WTC11 (cell line): ENCODE measurements at regions not wholly inside any gene's neighbourhood (a gene's known extent, or its start where the extent isn't known, plus 50 kb on each side); places are given as distances from the start of the nearest gene placed in this dataset.

Experiments
- ATAC-seq: fragments of 200-7000 bp; cut with Tn5 transposase; 2 replicates; pipeline ENCODE4 v1.10.0; 2021; ENCODE audit warnings: mild to moderate bottlenecking, moderate library complexity
- CTCF ChIA-PET: fragments of 300-600 bp; sonication (Branson Sonifier 250); formaldehyde crosslinking; loops from one replicate; lab custom pipeline; 2021; ENCODE audit warnings: antibody characterized with exemption; lab: Charles Lee
- POLR2A ChIA-PET: fragments of 350-600 bp; sonication (Branson Sonifier 250); formaldehyde crosslinking; loops from one replicate; lab custom pipeline; 2021; ENCODE audit warnings: antibody characterized with exemption; lab: Charles Lee
- DNase-seq: peaks from one replicate; pipeline ENCODE4 v3.0.0; 2021; ENCODE audit warnings: low spot score
- H3K27ac Mint-ChIP-seq: 2 replicates; pipeline ENCODE4 v1.8.0; 2021; ENCODE audit warnings: mixed read lengths
- H3K27me3 Mint-ChIP-seq: 2 replicates; pipeline ENCODE4 v1.8.0; 2021; ENCODE audit warnings: low read depth, mild to moderate bottlenecking, moderate library complexity, mixed read lengths
- H3K36me3 Mint-ChIP-seq: 2 replicates; pipeline ENCODE4 v1.8.0; 2021; ENCODE audit warnings: mixed read lengths
- H3K4me1 Mint-ChIP-seq: 2 replicates; pipeline ENCODE4 v1.8.0; 2022; ENCODE audit warnings: mixed read lengths
- H3K4me3 Mint-ChIP-seq: 2 replicates; pipeline ENCODE4 v1.8.0; 2021; ENCODE audit warnings: mild to moderate bottlenecking, moderate library complexity, mixed read lengths
- H3K9me3 Mint-ChIP-seq: 2 replicates; pipeline ENCODE4 v1.8.0; 2021; ENCODE audit warnings: mixed read lengths
- FOXP1 ChIP-seq: sonication (generic); formaldehyde crosslinking; IDR thresholded peaks from 2 replicates; pipeline ENCODE4 v1.8.0; 2022; ENCODE audit warnings: missing genetic modification reagents, mild to moderate bottlenecking, moderate library complexity, borderline replicate concordance
- HMGA2 ChIP-seq: fragments of 250-450 bp; sonication (Bioruptor Pico); IDR thresholded peaks from 2 replicates; pipeline ENCODE4 v1.4.0; 2021; ENCODE audit warnings: mild to moderate bottlenecking, moderate library complexity
- KAT7 ChIP-seq: sonication (generic); formaldehyde crosslinking; IDR thresholded peaks from 2 replicates; pipeline ENCODE4 v1.8.1; 2023; ENCODE audit warnings: missing genetic modification reagents, mild to moderate bottlenecking, borderline replicate concordance
- MXD4 ChIP-seq: fragments of 250-450 bp; sonication (Bioruptor Pico); IDR thresholded peaks from 2 replicates; pipeline ENCODE4 v1.8.0; 2021; ENCODE audit warnings: mild to moderate bottlenecking, moderate library complexity, borderline replicate concordance
- OVOL2 ChIP-seq: fragments of 250-450 bp; sonication (Bioruptor Pico); IDR thresholded peaks from 2 replicates; pipeline ENCODE4 v1.9.0; 2021; ENCODE audit warnings: mild to moderate bottlenecking, borderline replicate concordance
- SP1 ChIP-seq: sonication (generic); formaldehyde crosslinking; conservative IDR thresholded peaks from 2 replicates; pipeline ENCODE4 v1.8.1; 2022; ENCODE audit warnings: missing genetic modification reagents
- ZNF423 ChIP-seq: fragments of 250-450 bp; sonication (Bioruptor Pico); IDR thresholded peaks from 2 replicates; pipeline ENCODE4 v2.1.2; 2022; ENCODE audit warnings: mild to moderate bottlenecking, moderate library complexity
- TF ChIP-seq, protein P1 (sequence below): fragments of 200-600 bp; IDR thresholded peaks from 2 replicates; pipeline ENCODE4 v1.8.0; 2022; ENCODE audit warnings: antibody characterized with exemption
- TF ChIP-seq, protein P2 (sequence below): sonication (generic); formaldehyde crosslinking; IDR thresholded peaks from 2 replicates; pipeline ENCODE4 v1.8.1; 2023; ENCODE audit warnings: mild to moderate bottlenecking, moderate library complexity, missing genetic modification reagents
- TF ChIP-seq, protein P3 (sequence below): sonication (generic); formaldehyde crosslinking; IDR thresholded peaks from 2 replicates; pipeline ENCODE4 v1.8.1; 2023; ENCODE audit warnings: mild to moderate bottlenecking, missing genetic modification reagents
- TF ChIP-seq, protein P4 (sequence below): sonication (generic); formaldehyde crosslinking; IDR thresholded peaks from 2 replicates; pipeline ENCODE4 v1.8.1; 2022; ENCODE audit warnings: mild to moderate bottlenecking, moderate library complexity, missing genetic modification reagents
- TF ChIP-seq, protein P5 (sequence below): sonication (generic); formaldehyde crosslinking; IDR thresholded peaks from 2 replicates; pipeline ENCODE4 v1.8.0; 2022; ENCODE audit warnings: mild to moderate bottlenecking, missing genetic modification reagents
- TF ChIP-seq, protein P6 (sequence below): sonication (generic); formaldehyde crosslinking; IDR thresholded peaks from 2 replicates; pipeline ENCODE4 v1.8.1; 2023; ENCODE audit warnings: mild to moderate bottlenecking, missing genetic modification reagents, borderline replicate concordance
- TF ChIP-seq, protein P7 (sequence below): sonication (generic); formaldehyde crosslinking; IDR thresholded peaks from 2 replicates; pipeline ENCODE4 v1.8.0; 2023; ENCODE audit warnings: missing genetic modification reagents

DNA sequence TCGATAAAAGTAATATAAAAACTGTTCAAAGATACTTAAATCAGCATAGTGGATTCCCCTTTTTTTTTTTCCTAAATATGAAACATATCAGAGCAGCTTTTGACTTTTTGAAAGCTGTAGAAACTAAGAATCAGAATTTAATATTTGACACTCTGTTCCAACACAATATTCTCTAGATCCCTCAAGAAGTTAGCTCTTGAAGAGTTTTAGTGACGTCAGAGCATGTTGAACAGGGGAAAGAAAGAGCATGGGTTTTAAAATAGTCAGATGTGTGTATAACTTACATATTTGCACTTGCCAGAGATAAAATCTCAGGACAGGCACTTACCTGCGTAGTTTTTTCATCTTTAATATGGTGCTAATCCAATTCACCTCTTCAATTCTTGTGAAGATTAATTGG lies 75.2 kb upstream of the FBXL7 start (continued):
- TF ChIP-seq, protein P1, sequence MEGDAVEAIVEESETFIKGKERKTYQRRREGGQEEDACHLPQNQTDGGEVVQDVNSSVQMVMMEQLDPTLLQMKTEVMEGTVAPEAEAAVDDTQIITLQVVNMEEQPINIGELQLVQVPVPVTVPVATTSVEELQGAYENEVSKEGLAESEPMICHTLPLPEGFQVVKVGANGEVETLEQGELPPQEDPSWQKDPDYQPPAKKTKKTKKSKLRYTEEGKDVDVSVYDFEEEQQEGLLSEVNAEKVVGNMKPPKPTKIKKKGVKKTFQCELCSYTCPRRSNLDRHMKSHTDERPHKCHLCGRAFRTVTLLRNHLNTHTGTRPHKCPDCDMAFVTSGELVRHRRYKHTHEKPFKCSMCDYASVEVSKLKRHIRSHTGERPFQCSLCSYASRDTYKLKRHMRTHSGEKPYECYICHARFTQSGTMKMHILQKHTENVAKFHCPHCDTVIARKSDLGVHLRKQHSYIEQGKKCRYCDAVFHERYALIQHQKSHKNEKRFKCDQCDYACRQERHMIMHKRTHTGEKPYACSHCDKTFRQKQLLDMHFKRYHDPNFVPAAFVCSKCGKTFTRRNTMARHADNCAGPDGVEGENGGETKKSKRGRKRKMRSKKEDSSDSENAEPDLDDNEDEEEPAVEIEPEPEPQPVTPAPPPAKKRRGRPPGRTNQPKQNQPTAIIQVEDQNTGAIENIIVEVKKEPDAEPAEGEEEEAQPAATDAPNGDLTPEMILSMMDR: no peak
- no peak for TF ChIP-seq MXD4 (CRISPR knock-in tag)

DNA sequence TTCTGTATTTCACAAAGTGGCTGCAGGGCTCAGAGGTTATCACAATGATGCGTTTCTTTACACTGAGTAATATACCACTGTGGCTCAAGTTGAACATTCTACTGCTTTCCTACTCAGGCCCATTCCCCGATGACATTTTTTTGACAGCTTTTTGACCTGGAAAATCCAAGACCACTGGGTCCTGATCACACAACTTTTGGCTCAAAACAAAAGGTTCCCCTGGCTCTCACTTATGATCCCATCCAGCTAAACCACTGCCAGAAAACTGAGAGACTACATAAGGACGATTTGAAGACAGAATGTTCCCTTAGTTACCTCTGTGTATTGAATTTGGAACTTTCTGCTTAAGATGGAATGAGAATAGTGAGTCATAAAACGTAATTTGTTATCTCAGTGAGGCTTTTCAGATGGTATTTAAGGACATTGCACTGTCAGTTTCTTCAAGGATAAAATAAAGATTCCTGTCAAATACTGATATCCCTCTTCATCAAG lies 78.0 kb upstream of the FBXL7 start:
- no peak for ATAC-seq
- no peaks in the 10 kb centered on the region for H3K9me3 Mint-ChIP-seq
- no peak for TF ChIP-seq OVOL2 (CRISPR knock-in tag)
- TF ChIP-seq, protein P2, sequence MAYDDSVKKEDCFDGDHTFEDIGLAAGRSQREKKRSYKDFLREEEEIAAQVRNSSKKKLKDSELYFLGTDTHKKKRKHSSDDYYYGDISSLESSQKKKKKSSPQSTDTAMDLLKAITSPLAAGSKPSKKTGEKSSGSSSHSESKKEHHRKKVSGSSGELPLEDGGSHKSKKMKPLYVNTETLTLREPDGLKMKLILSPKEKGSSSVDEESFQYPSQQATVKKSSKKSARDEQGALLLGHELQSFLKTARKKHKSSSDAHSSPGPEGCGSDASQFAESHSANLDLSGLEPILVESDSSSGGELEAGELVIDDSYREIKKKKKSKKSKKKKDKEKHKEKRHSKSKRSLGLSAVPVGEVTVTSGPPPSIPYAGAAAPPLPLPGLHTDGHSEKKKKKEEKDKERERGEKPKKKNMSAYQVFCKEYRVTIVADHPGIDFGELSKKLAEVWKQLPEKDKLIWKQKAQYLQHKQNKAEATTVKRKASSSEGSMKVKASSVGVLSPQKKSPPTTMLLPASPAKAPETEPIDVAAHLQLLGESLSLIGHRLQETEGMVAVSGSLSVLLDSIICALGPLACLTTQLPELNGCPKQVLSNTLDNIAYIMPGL (CRISPR knock-in tag): no peak
- TF ChIP-seq, protein P3, sequence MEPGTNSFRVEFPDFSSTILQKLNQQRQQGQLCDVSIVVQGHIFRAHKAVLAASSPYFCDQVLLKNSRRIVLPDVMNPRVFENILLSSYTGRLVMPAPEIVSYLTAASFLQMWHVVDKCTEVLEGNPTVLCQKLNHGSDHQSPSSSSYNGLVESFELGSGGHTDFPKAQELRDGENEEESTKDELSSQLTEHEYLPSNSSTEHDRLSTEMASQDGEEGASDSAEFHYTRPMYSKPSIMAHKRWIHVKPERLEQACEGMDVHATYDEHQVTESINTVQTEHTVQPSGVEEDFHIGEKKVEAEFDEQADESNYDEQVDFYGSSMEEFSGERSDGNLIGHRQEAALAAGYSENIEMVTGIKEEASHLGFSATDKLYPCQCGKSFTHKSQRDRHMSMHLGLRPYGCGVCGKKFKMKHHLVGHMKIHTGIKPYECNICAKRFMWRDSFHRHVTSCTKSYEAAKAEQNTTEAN (CRISPR knock-in tag): no peak
- TF ChIP-seq ZNF423 (CRISPR knock-in tag): no peak
- TF ChIP-seq, protein P4, sequence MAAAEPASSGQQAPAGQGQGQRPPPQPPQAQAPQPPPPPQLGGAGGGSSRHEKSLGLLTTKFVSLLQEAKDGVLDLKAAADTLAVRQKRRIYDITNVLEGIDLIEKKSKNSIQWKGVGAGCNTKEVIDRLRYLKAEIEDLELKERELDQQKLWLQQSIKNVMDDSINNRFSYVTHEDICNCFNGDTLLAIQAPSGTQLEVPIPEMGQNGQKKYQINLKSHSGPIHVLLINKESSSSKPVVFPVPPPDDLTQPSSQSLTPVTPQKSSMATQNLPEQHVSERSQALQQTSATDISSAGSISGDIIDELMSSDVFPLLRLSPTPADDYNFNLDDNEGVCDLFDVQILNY (CRISPR knock-in tag): no peak
- TF ChIP-seq SP1: no peak
- no peak for TF ChIP-seq HMGA2 (CRISPR knock-in tag)
- TF ChIP-seq KAT7: no peak
- no peak for TF ChIP-seq FOXP1 (CRISPR knock-in tag)
- TF ChIP-seq, protein P5, sequence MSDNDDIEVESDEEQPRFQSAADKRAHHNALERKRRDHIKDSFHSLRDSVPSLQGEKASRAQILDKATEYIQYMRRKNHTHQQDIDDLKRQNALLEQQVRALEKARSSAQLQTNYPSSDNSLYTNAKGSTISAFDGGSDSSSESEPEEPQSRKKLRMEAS (CRISPR knock-in tag): no peak
- TF ChIP-seq, protein P6, sequence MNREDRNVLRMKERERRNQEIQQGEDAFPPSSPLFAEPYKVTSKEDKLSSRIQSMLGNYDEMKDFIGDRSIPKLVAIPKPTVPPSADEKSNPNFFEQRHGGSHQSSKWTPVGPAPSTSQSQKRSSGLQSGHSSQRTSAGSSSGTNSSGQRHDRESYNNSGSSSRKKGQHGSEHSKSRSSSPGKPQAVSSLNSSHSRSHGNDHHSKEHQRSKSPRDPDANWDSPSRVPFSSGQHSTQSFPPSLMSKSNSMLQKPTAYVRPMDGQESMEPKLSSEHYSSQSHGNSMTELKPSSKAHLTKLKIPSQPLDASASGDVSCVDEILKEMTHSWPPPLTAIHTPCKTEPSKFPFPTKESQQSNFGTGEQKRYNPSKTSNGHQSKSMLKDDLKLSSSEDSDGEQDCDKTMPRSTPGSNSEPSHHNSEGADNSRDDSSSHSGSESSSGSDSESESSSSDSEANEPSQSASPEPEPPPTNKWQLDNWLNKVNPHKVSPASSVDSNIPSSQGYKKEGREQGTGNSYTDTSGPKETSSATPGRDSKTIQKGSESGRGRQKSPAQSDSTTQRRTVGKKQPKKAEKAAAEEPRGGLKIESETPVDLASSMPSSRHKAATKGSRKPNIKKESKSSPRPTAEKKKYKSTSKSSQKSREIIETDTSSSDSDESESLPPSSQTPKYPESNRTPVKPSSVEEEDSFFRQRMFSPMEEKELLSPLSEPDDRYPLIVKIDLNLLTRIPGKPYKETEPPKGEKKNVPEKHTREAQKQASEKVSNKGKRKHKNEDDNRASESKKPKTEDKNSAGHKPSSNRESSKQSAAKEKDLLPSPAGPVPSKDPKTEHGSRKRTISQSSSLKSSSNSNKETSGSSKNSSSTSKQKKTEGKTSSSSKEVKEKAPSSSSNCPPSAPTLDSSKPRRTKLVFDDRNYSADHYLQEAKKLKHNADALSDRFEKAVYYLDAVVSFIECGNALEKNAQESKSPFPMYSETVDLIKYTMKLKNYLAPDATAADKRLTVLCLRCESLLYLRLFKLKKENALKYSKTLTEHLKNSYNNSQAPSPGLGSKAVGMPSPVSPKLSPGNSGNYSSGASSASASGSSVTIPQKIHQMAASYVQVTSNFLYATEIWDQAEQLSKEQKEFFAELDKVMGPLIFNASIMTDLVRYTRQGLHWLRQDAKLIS: no peak
- TF ChIP-seq, protein P7, sequence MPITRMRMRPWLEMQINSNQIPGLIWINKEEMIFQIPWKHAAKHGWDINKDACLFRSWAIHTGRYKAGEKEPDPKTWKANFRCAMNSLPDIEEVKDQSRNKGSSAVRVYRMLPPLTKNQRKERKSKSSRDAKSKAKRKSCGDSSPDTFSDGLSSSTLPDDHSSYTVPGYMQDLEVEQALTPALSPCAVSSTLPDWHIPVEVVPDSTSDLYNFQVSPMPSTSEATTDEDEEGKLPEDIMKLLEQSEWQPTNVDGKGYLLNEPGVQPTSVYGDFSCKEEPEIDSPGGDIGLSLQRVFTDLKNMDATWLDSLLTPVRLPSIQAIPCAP (CRISPR knock-in tag): no peak

More for the DNA sequence above, 78.0 kb upstream of the FBXL7 start:
- Mint-ChIP-seq H3K27ac (no peak overlapping the region), H3K4me3 (no peak overlapping the region), H3K4me1 (peaks cover 18% of the 10 kb centered on the region), H3K36me3 (no peaks in the 10 kb centered on the region), H3K27me3 (no peaks in the 10 kb centered on the region)
- ChIA-PET POLR2A (no interaction called here), CTCF (no interaction called here)
- no peak for DNase-seq
